GM18519 (cell line): ENCODE measurements at regions not wholly inside any gene's neighbourhood (a gene's known extent, or its start where the extent isn't known, plus 50 kb on each side); places are given as distances from the start of the nearest gene placed in this dataset.
"Not testable (repeated sequence)": the region's sequence is repeated elsewhere in the genome, so short reads cannot be mapped to it uniquely, and the experiment has no call there.

Experiments
- ATAC-seq: cut with Tn5 transposase; IDR thresholded peaks from one replicate; pipeline ENCODE4 v1.9.1; 2021; ENCODE audit warnings: mild to moderate bottlenecking, moderate library complexity; ENCODE audit not compliant: unreplicated experiment, low FRiP score

GRCh38 chr16:73124665-73125375, 76.9 kb upstream of the ZFHX3 start:
- no peak for ATAC-seq

- ATAC-seq: no peak
These were observed 76.2 kb upstream of the ZFHX3 start for GRCh38 chr16:73124097-73124652.

- ATAC-seq: no peak
These were observed 74.9 kb upstream of the ZFHX3 start for GRCh38 chr16:73122604-73123391.

- no peak for ATAC-seq
These were observed 68.6 kb upstream of the ZFHX3 start for GRCh38 chr16:73116576-73116975.

GRCh38 chr16:73113336-73113735, 65.4 kb upstream of the ZFHX3 start:
- ATAC-seq: no peak

GRCh38 chr16:73108195-73108963, 60.5 kb upstream of the ZFHX3 start:
- no peak for ATAC-seq

- ATAC-seq: no peak
These were observed 59.4 kb upstream of the ZFHX3 start for GRCh38 chr16:73107371-73107770.

- no peak for ATAC-seq
These were observed 58.6 kb upstream of the ZFHX3 start for GRCh38 chr16:73106329-73107034.

- ATAC-seq: no peak
These were observed 53.6 kb upstream of the ZFHX3 start for GRCh38 chr16:73101568-73101967.

- not testable (repeated sequence) for ATAC-seq
These were observed 51.7 kb upstream of the ZFHX3 start for GRCh38 chr16:73099601-73100000.
